ENCODE measurements at regions not wholly inside any gene's neighbourhood (a gene's known extent, or its start where the extent isn't known, plus 50 kb on each side); places are given as distances from the start of the nearest gene placed in this dataset.

- no peak for TF ChIP-seq CTCF (IDR thresholded peaks at IDR 0.05)
- TF ChIP-seq POLR2A (IDR thresholded peaks at IDR 0.05), result no peak
Observed at GRCh38 chr2:161020437-161020836, 139.8 kb upstream of the TANK start.
